Limb (tissue), 2 donors: ENCODE measurements at regions not wholly inside any gene's neighbourhood (a gene's known extent, or its start where the extent isn't known, plus 50 kb on each side); places are given as distances from the start of the nearest gene placed in this dataset.

Source experiments
- DNase-seq, 2 donors: peaks; one replicate each; pipeline ENCODE4 v3.0.0-alpha.2; 2016; ENCODE audit errors: extremely low spot score in 2 of 2

- no peak for DNase-seq
Observed at GRCh38 chr12:22899184-22899583, 274.2 kb downstream of the ETNK1 start.

- DNase-seq: no peak
Observed at GRCh38 chr12:22900401-22900800, 275.4 kb downstream of the ETNK1 start.

GRCh38 chr12:22904485-22904884 lies 279.5 kb downstream of the ETNK1 start:
- DNase-seq: no peak

GRCh38 chr12:22916241-22916640 lies 291.3 kb downstream of the ETNK1 start:
- DNase-seq: no peak

- DNase-seq: no peak
Observed at GRCh38 chr12:22916815-22917214, 291.8 kb downstream of the ETNK1 start.

- DNase-seq: no peak
Observed at GRCh38 chr12:22919883-22920282, 294.9 kb downstream of the ETNK1 start.

GRCh38 chr12:22923768-22924167 lies 298.8 kb downstream of the ETNK1 start:
- DNase-seq: no peak

GRCh38 chr12:22924391-22924790 lies 299.4 kb downstream of the ETNK1 start:
- no peak for DNase-seq

GRCh38 chr12:22925623-22926022 lies 300.7 kb downstream of the ETNK1 start:
- no peak for DNase-seq

GRCh38 chr12:22932431-22932830 lies 307.5 kb downstream of the ETNK1 start:
- DNase-seq: no peak

GRCh38 chr12:22935090-22935489 lies 310.1 kb downstream of the ETNK1 start:
- DNase-seq: no peak

GRCh38 chr12:22935501-22935900 lies 310.5 kb downstream of the ETNK1 start:
- no peak for DNase-seq

- DNase-seq: no peak
Observed at GRCh38 chr12:22938323-22938722, 313.4 kb downstream of the ETNK1 start.

- DNase-seq: no peak
Observed at GRCh38 chr12:22951206-22951605, 326.2 kb downstream of the ETNK1 start.

GRCh38 chr12:22956690-22957089 lies 331.7 kb downstream of the ETNK1 start:
- DNase-seq: no peak

GRCh38 chr12:22967171-22967570 lies 342.2 kb downstream of the ETNK1 start:
- no peak for DNase-seq

- DNase-seq: no peak
Observed at GRCh38 chr12:22969521-22969920, 344.6 kb downstream of the ETNK1 start.

- no peak for DNase-seq
Observed at GRCh38 chr12:22971247-22971646, 346.3 kb downstream of the ETNK1 start.

- DNase-seq: no peak
Observed at GRCh38 chr12:22971701-22972191, 346.8 kb downstream of the ETNK1 start.

GRCh38 chr12:22974865-22975264 lies 349.9 kb downstream of the ETNK1 start:
- DNase-seq: no peak

- no peak for DNase-seq
Observed at GRCh38 chr12:22978962-22979361, 354.0 kb downstream of the ETNK1 start.

GRCh38 chr12:22979854-22980469 lies 355.0 kb downstream of the ETNK1 start:
- no peak for DNase-seq

- DNase-seq: no peak
Observed at GRCh38 chr12:22981711-22982110, 356.7 kb downstream of the ETNK1 start.

- no peak for DNase-seq
Observed at GRCh38 chr12:22982635-22983034, 357.7 kb downstream of the ETNK1 start.
